Stomach (tissue), 8 donors: ENCODE measurements at regions not wholly inside any gene's neighbourhood (a gene's known extent, or its start where the extent isn't known, plus 50 kb on each side); places are given as distances from the start of the nearest gene placed in this dataset.

Experiments used
- DNase-seq, 2 donors: peaks; one replicate each; pipeline versions ENCODE4 v3.0.0 to v3.0.0-alpha.2; 2013 to 2019
- H3K27ac ChIP-seq, 5 donors: fragments of 200-600 bp in 4 of 5; sonication (generic) in 4 of 5; one replicate each; pipeline ENCODE4 v1.5.1; 2013 to 2019; ENCODE audit warnings: mild to moderate bottlenecking in 1 of 5, moderate library complexity in 1 of 5
- H3K27me3 ChIP-seq, 3 donors: fragments of 200-600 bp; sonication (generic); one replicate each; pipeline ENCODE4 v1.5.1; 2017 to 2019; ENCODE audit warnings: mixed run types in 1 of 3
- H3K36me3 ChIP-seq, 4 donors: fragments of 200-600 bp; sonication (generic); 1 replicate in 3 of 4; 2 replicates in 1 of 4; pipeline ENCODE4 v1.5.1; 2016 to 2019
- H3K4me1 ChIP-seq, 4 donors: fragments of 200-600 bp; sonication (generic); one replicate each; pipeline ENCODE4 v1.5.1; 2016 to 2019
- H3K4me3 ChIP-seq, 4 donors: fragments of 200-600 bp; sonication (generic) in 3 of 4; one replicate each; pipeline ENCODE4 v1.5.1; 2016 to 2019; ENCODE audit warnings: mild to moderate bottlenecking in 1 of 4
- H3K9me3 ChIP-seq, 4 donors: fragments of 200-600 bp; sonication (generic); one replicate each; pipeline ENCODE4 v1.5.1; 2016 to 2019
- EP300 ChIP-seq: sonication (generic); formaldehyde crosslinking; IDR thresholded peaks from one replicate; pipeline ENCODE4 v1.6.1; 2017; ENCODE audit warnings: antibody characterized with exemption
- POLR2A ChIP-seq, 4 donors: fragments of 450-650 bp; IDR thresholded peaks; one replicate each; pipeline ENCODE4 v1.6.1; 2016; ENCODE audit warnings: antibody characterized with exemption in 4 of 4, control low read depth in 2 of 4, mild to moderate bottlenecking in 1 of 4, moderate library complexity in 1 of 4
- POLR2AphosphoS5 ChIP-seq, 3 donors: sonication (generic); formaldehyde crosslinking; IDR thresholded peaks; one replicate each; pipeline ENCODE4 v1.6.1; 2016; ENCODE audit warnings: antibody characterized with exemption in 3 of 3
- WGBS, 5 donors: extraction: QIAGEN DNeasy Blood & Tissue Kit in 3 of 5; methylation state at CpG; one replicate each; pipeline versions ENCODE4 v1.1.5 to v1.1.7; 2013 to 2018; 5-methylcytosine and 5-hydroxymethylcytosine counted together
- intact Hi-C: fragments of 100-400 bp; cut with DNase I; formaldehyde crosslinking; loops from one replicate; pipeline ENCODE4 v1.15.1; 2023; ENCODE audit warnings: low total_unique reads
- TF ChIP-seq, protein P1 (sequence below), 7 experiments: fragments of 450-650 bp in 4 of 7; fragments of 200-600 bp in 3 of 7; sonication (generic) in 3 of 7; IDR thresholded peaks; one replicate each; pipeline ENCODE4 v1.5.1; 2016 to 2019; ENCODE audit warnings: antibody characterized with exemption in 7 of 7, control low read depth in 2 of 7, mild to moderate bottlenecking in 1 of 7
- donor health status: healthy with polysubstance abuse.
- donor health status: Bipolar disorder and iron deficiency.
- donor health status: healthy.

DNA sequence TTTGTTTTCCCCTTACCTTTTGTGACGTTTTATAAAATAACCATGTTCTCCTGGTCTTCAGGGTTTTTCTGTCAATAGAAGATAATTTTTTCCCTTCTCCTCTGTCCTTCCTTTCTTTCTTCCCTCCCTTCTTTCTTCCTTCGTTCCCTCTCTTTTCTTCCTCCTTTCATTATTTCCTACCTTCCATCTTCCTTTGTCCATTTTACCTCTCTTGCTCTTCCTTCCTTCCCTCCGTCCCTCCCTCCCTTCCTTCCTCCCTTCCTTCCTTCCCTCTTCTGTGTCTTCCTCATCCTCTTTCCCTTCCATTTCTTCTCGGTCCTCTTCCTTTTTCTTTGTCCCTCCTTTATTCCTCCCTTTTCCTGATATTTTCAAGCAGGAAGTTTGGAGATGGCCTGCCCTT, 128.2 kb downstream of the TEX36 start:
- Histone ChIP-seq H3K36me3 (no peaks in the 10 kb centered on the region), H3K27ac (no peak overlapping the region), H3K9me3 (peaks cover 0 to 17% (median 10%) of the 10 kb centered on the region in 4 donors), H3K27me3 (peaks cover 0 to 5% (median 0%) of the 10 kb centered on the region in 3 donors), H3K4me3 (no peak overlapping the region), H3K4me1 (no peaks in the 10 kb centered on the region)
- intact Hi-C loops, result no loop called here
- 65 to 76% (median 73%) methylated on average over 4 of the region's 4 CpGs for WGBS, 5 donors
- TF ChIP-seq, protein P1, sequence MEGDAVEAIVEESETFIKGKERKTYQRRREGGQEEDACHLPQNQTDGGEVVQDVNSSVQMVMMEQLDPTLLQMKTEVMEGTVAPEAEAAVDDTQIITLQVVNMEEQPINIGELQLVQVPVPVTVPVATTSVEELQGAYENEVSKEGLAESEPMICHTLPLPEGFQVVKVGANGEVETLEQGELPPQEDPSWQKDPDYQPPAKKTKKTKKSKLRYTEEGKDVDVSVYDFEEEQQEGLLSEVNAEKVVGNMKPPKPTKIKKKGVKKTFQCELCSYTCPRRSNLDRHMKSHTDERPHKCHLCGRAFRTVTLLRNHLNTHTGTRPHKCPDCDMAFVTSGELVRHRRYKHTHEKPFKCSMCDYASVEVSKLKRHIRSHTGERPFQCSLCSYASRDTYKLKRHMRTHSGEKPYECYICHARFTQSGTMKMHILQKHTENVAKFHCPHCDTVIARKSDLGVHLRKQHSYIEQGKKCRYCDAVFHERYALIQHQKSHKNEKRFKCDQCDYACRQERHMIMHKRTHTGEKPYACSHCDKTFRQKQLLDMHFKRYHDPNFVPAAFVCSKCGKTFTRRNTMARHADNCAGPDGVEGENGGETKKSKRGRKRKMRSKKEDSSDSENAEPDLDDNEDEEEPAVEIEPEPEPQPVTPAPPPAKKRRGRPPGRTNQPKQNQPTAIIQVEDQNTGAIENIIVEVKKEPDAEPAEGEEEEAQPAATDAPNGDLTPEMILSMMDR (IDR thresholded peaks at IDR 0.05), result no peak
- TF ChIP-seq EP300, result no peak
- no peak for TF ChIP-seq POLR2A (IDR thresholded peaks at IDR 0.05)
- TF ChIP-seq POLR2AphosphoS5 (IDR thresholded peaks at IDR 0.05), result no peak
- no peak for DNase-seq

DNA sequence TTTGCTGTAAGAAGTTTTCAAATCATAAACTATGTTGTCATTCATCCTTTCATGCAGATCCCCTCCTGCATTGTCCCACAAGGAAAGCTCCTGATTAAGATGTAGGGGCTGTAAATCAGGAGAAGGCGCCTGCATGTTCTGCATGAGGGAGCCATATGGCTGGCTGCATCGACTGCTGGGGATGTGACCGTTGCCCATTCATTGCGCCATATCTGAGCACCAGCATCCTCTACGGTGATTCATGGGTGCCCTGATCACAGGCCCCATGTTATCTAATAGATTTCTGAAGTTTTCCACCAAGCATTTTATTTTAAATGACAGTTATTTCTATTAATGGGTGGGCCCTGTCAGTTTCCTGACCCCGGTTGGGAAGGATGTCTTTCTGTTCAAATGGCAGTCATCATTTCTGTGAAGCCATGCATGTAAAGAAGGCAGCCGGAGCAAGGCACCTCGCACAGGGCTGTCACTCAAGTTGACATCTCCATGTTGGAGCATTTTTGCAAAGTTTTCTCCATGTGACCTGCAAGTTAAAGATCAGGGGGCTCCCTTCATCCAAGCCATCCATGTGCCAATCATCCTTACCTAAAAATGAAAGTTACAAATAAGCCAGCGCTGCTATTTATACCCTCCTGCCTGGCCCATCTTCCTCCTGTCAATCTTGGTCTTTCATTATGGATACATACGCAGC, 128.8 kb downstream of the TEX36 start:
- H3K4me3 ChIP-seq, result no peak overlapping the region
- H3K4me1 ChIP-seq, result no peaks in the 10 kb centered on the region
- DNase-seq, result no peak
- no peak overlapping the region for H3K27ac ChIP-seq
- no peaks in the 10 kb centered on the region for H3K36me3 ChIP-seq
- H3K9me3 ChIP-seq, result peaks cover 0 to 17% (median 10%) of the 10 kb centered on the region in 4 donors
- no peak for TF ChIP-seq POLR2A (IDR thresholded peaks at IDR 0.05)
- peaks cover 0 to 5% (median 0%) of the 10 kb centered on the region in 3 donors for H3K27me3 ChIP-seq
- intact Hi-C loops, result no loop called here
- WGBS, 5 donors, result 90 to 94% (median 93%) methylated on average over 10 of the region's 10 CpGs

DNA sequence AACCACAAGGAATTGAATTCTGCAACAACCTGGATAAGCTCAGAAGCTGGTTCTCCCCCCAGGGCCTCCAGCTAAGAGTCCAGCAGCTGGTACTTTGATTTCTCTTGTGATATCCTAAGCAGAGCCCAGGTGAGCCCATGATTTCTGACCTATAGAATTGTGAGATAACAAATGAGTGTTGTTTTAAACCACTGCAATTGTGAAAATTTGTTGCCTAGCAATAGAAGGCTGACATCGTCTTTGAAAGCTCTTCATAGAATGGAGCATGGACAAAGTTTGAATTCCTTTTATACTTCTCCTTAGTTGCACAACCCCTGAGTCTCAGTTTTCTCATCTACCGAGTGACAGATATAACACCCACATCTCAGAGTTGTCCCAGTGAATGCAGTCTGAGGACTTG, 129.9 kb downstream of the TEX36 start:
- H3K27me3 ChIP-seq, result peaks cover 0 to 5% (median 0%) of the 10 kb centered on the region in 3 donors
- no peaks in the 10 kb centered on the region for H3K4me1 ChIP-seq
- peaks cover 0 to 17% (median 10%) of the 10 kb centered on the region in 4 donors for H3K9me3 ChIP-seq
- intact Hi-C loops, result no loop called here
- DNase-seq, result no peak
- TF ChIP-seq POLR2A (IDR thresholded peaks at IDR 0.05) (no peak), POLR2AphosphoS5 (IDR thresholded peaks at IDR 0.05) (no peak), EP300 (no peak)
- TF ChIP-seq, protein P1 (IDR thresholded peaks at IDR 0.05), result no peak
- H3K36me3 ChIP-seq, result no peaks in the 10 kb centered on the region
- H3K4me3 ChIP-seq, result no peak overlapping the region
- H3K27ac ChIP-seq, result no peak overlapping the region
- WGBS, 5 donors, result 86 to 95% (median 90%) methylated on average over 2 of the region's 2 CpGs

DNA sequence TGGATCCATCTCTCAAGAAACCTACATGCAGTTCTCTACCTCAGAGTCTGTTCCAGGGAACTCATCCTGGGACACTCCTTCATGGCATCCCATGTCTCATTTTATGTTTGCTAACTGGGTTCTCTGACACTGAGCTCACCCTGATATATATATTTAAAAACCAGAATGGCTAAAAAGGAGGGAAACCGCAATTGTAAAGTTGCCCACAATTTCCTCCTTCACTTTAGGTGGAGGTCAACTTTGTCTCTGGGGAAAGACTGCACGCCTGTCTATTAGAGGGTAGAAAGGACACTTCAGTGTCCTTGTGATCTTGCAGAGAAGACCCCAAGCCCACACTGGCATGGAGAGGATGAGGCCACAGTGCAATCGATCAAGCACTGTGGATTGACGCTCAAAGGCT, 131.7 kb downstream of the TEX36 start:
- intact Hi-C loops, result no loop called here
- DNase-seq, result no peak
- H3K36me3 ChIP-seq, result no peaks in the 10 kb centered on the region
- no peaks in the 10 kb centered on the region for H3K4me1 ChIP-seq
- no peak for TF ChIP-seq POLR2AphosphoS5 (IDR thresholded peaks at IDR 0.05)
- no peak for TF ChIP-seq EP300
- TF ChIP-seq, protein P1 (IDR thresholded peaks at IDR 0.05), result no peak
- no peak for TF ChIP-seq POLR2A (IDR thresholded peaks at IDR 0.05)
- WGBS, 5 donors, result 85 to 91% (median 87%) methylated on average over 4 of the region's 4 CpGs
- no peak overlapping the region for H3K27ac ChIP-seq
- H3K4me3 ChIP-seq, result no peak overlapping the region
- H3K27me3 ChIP-seq, result peaks cover 0 to 2% (median 0%) of the 10 kb centered on the region in 3 donors
- H3K9me3 ChIP-seq, result peaks cover 0 to 17% (median 10%) of the 10 kb centered on the region in 4 donors

DNA sequence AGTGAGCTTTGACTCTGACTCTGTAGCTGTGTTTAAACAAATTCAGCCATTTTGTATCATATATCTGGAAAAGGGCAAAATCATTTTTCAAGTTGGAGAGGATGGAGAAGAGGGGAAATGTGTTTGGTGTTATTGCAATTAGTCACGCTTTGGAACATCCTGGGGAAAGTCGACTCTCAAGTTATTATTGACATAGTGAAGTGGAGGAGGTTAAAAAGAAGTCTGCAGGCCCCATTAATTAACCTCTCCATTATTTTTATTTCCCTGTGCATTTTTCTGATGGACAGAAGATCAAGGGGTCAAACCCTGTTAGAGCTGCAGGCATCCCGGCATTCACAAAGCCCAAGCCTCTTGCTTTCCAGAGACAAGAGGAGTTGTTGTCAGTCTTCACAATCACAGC, 132.6 kb downstream of the TEX36 start:
- Histone ChIP-seq H3K4me1 (no peaks in the 10 kb centered on the region), H3K9me3 (peaks cover 0 to 17% (median 10%) of the 10 kb centered on the region in 4 donors), H3K4me3 (no peak overlapping the region), H3K36me3 (no peaks in the 10 kb centered on the region), H3K27me3 (no peaks in the 10 kb centered on the region), H3K27ac (no peak overlapping the region)
- DNase-seq, result no peak
- intact Hi-C loops, result no loop called here
- TF ChIP-seq POLR2A (IDR thresholded peaks at IDR 0.05) (no peak), EP300 (no peak), POLR2AphosphoS5 (IDR thresholded peaks at IDR 0.05) (no peak)
- TF ChIP-seq, protein P1 (IDR thresholded peaks at IDR 0.05), result no peak
- 52 to 65% (median 58%) methylated on average over 3 of the region's 3 CpGs for WGBS, 5 donors
